ENCODE measurements at regions not wholly inside any gene's neighbourhood (a gene's known extent, or its start where the extent isn't known, plus 50 kb on each side); places are given as distances from the start of the nearest gene placed in this dataset.

- TF ChIP-seq CTCF (IDR thresholded peaks at IDR 0.05): no peak
- TF ChIP-seq EZH2 (IDR thresholded peaks at IDR 0.05; ENCODE audit: borderline replicate concordance, insufficient read depth, low read depth, low read length, poor library complexity, severe bottlenecking): no peak
Measured at GRCh38 chr5:104015765-104016164, 453.2 kb upstream of the NUDT12 start.
